GM19467 (cell line): ENCODE measurements at regions not wholly inside any gene's neighbourhood (a gene's known extent, or its start where the extent isn't known, plus 50 kb on each side); places are given as distances from the start of the nearest gene placed in this dataset.
A peak's percentile ranks its signal among the peaks of the same experiment; 100 is the strongest.
"Not testable (repeated sequence)": the region's sequence is repeated elsewhere in the genome, so short reads cannot be mapped to it uniquely, and the experiment has no call there.

Source experiments
- ATAC-seq: cut with Tn5 transposase; IDR thresholded peaks from one replicate; pipeline ENCODE4 v1.9.1; 2021; ENCODE audit warnings: mild to moderate bottlenecking, moderate library complexity; ENCODE audit not compliant: unreplicated experiment

DNA sequence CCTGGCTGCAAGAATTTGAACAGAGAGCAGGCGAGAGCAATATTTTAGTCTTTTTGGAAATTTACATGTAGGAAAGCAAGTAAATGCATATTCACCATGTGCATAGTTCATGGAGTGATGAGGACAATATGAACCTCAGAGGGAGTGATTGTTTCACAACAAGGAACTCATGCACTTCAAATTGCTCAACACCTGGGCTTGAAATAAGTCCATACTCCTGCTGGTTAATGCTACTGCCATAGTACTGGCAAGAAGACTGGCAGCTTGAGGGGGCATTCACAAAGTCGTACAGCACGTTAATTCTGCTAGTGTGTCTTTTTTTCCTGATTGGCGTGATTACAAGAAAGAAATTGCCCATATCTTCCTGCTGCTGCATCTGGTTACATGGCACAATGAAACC, 267.6 kb downstream of the PCDH17 start:
- no peak for ATAC-seq

DNA sequence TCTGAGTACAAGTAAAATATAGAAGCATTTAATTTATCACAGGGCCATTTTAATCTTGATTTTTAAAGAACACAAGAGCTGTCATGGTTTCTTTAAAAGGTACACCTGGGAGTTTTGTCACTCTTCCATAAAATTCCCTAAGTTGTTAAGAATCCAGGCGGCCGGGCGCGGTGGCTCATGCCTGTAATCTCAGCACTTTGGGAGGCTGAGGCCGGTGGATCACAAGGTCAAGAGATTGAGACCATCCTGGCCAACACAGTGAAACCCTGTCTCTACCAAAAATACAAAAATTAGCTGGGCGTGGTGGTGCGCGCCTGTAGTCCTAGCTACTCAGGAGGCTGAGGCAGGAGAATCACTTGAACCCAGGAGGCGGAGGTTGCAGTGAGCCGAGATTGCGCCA, 278.3 kb downstream of the PCDH17 start:
- ATAC-seq, result not testable (repeated sequence)

DNA sequence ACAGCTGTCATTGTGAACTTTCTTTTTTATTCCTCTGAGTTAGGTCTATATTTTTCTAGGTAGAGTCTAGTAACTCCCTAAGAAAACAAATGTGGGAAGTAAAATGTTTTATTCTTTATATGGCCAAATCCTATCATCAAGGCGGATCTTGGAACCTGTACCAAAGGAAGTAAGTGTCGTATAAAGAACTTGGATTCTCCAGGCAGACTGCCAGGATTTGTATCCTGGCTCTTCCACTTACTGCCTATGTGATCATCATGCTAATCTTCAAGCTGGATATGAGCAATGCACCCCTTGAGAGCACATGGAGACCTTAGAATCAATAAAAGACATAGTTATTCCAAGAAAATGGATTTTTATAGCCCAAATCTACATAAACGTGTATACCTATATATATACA, 286.5 kb downstream of the PCDH17 start:
- ATAC-seq, result no peak

DNA sequence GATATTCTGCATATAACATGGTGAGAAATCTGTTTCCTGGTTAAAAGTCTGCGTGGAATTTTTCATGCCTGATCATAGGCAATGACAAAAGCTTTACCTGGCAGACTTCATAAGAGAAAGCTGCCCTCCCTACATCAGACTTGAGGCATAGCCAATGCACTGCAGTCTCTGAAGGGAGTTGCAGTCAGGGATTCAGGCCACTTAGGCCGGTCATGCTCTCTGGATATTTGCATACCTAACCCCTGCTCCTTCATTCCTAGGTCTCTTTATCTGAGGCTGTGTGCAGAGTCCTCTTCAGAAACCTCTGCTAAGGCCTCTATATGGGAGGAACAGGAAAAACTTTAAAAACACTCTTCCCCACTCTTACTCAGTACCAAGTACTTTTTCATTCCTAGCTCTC, 287.4 kb downstream of the PCDH17 start:
- no peak for ATAC-seq

DNA sequence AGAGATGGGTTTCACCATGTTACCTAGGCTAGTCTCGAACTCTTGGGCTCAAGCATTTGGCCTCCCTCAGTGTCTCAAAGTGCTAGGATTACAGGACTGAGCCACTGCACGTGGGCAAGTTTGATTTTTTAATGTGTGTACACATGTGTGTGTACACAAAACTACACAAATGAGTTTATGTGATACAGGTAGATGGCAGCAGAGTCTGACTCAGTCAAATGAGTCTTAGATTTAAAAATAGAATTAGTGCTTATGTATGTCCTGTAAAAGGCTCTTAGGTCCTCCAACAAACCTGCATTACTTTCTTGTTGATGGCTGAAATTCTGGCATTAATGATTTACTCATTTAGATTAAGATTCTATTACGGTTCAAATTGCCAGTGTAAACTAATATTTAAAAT, 293.7 kb downstream of the PCDH17 start:
- ATAC-seq, result no peak

DNA sequence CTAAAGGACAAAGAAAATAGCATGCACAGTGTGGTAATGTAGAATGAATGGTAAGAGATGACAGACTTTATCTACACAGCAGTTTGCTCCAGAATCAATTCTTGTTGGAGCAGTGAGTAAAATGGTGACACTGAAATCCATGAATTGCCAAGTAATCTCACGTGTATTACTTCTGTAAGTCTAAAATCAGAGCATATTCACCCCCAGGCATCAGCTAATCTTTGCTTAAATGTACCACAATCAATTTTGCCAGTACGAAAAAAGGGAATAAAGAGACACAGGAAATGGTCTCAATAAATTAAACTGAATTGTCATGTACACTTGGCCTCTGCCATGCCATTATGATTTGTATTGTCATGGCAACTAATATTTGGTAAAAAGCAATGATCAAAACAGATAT, 294.2 kb downstream of the PCDH17 start:
- ATAC-seq, result no peak

DNA sequence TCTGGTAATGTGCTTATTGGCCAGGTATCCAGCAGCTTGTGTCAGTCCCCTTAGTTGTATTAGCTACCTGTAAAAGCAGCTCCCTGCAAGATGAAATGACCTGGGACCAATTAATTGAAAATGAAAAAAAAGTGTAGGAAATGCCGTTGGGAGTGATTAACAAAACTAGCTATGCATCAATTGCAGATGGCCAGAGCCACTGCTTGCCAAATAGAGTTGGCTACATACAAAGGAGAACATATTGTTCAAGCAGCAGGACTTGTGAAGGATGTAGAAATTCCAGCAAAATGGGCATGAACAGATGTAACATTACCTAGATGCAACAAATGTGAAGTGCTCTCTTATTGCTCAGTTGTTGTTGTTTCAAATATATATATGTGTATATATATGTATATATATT, 300.5 kb downstream of the PCDH17 start:
- no peak for ATAC-seq

DNA sequence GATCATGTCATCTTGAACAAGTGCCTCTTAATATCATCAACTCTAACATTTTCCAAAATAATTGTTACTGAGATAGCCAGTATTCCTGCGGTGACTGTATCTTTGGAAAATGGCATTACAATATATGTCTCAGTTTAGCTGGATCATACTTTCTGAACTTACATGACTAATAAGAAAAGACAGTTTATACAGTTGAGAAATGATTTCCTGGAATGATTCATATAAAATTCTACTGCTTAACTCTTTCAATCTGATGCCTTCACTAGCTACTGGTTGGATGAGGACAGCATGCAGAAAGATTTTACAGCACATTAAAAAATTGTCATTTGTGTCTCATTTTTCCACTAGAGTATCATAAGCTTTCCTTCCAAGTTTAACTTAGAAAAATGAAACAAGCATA, 302.1 kb downstream of the PCDH17 start:
- ATAC-seq, result no peak

DNA sequence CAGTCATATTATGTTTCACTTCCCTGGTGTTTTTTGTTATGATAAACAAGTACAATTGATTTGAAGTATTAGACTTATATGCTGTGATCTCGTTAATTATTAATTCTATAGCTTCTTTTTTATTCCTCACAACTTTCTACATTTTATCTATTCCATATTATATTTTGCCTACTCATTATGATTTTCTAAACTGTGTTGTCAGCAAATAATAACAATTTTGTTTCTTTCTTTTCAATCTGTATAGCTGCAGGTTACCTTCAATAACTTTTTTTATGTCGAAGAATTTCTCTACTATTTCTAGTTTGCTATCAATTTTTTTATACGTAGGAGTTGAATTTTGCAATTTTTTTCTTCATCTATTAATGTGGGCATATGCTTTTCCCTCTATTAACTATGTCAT, 304.4 kb downstream of the PCDH17 start:
- ATAC-seq, result no peak

DNA sequence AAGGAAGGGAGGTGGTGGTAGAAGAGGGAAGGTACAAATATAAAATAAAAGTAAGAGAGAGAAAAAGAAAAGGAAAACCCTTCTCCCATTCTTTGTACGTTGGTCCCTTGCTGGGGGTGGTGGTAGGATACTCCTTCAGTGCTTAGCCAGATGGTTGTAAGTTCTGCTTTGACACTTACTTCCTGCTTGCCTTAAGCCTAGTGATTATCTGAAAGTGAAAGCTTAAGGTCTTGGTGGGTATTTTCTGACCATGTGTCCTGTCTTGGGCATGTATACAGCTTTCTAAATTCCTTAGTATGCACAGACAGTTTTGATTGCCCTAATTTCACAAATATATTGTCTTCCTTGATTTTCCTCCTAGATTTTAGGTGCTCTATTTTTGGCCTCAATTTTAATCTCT, 314.8 kb downstream of the PCDH17 start:
- peak; percentile 94 for ATAC-seq

DNA sequence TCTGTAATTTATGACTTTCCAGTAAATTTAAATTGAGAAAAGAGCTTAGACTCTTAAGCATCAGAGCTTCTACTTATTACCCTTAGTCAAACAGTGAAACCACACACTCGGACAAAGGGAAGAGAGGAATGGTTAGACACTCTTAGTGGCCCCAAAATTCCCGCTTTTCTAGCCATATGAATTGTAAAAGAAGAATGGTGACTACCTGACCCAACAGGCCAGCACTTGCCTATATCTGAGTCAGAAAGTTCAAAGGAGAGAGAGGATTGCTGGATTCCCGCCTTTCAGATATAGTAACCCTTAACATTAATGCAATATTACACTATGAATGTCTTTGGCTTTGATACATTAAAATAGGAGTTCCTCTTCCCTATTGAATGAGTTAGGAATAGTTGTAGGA, 317.3 kb downstream of the PCDH17 start:
- no peak for ATAC-seq

DNA sequence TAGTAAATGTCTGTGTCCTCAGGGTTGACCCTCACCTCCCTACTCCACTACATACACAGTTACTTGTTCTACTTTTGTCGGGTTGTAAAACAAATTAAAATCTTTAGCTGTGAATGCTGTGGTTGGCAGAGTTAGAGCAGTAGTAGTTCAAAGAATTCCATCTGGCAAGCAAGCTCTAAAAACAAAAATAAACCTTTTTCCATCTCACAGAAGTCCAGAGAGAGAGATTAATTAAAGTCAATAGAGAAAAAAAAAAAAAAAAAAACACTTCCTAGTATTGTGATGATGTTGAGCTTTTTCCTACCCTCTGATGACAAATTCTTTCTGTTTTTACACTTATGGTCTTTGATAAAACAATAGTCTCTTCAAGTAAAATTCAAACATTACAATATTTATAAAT, 338.4 kb downstream of the PCDH17 start:
- ATAC-seq, result no peak

DNA sequence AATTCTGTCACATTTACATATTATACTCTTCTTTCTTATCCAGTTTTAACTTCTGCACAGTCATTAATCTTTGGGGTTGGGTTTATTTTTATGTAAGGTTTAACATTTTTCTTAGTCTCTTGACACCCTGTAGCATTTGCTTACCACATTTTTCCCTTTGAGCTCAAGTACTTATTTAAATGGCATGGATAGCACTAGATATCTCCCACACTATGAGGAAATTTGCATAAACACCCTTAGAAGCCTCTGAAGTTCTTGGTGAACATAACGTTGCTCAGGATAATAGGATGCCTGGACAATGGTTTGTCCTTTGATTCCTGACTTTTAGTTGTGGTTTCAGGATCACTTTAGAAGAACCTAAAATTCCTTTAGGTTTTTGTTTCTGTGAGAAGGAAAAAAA, 338.9 kb downstream of the PCDH17 start:
- no peak for ATAC-seq

DNA sequence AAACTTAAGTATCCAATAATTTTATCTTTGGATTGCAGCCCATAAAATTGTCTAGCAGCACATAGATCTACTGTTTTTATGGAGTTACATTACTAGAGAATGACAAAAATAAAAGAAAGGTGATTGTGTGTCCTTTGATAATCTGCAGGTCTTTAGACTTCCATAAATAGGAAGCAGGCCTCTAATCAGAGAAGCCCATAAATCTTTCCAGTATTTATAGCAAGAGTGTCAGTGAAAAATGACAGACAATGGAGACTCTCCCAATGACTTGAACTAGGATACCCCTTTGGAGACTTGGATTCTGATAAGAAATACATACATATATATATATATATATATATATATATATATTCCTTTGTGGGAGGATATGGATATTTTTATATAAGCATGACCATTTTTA, 351.2 kb downstream of the PCDH17 start:
- ATAC-seq, result no peak

DNA sequence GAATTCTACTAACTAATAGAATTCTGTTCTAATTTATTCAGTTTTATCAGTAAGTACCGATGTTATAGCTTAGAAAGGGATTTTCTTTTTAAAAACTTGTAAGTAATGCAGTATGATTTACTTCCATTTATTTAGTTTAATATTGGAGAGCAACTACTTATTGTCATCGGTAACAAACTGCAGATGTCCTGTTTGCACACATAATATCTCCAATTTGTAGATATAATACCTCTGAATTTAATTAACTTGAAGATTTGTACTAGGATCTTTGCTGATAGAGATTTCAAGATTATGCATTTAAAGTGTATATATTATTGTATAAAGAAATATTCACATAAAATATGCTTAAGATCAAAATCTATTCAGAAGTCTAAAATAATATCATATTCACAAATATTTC, 356.7 kb downstream of the PCDH17 start:
- ATAC-seq, result no peak

DNA sequence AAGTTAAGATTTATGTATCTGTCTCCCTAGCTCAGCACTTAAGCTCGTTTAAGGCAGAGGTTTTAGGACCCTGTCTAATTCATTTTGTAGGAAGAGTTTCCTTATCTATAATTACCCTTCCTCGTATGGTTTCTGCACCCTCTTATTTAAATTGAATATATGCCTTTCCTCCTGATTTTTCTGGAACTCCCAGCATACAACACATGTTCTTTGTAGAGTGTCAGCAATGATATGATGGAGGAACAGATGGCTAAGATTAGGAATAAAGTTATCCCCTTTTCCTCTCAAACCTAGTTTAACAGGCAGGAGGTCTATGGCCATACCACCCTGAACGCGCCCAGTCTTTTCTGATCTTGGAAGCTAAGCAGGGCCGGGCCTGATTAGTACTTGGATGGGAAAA, 359.5 kb downstream of the PCDH17 start:
- no peak for ATAC-seq

DNA sequence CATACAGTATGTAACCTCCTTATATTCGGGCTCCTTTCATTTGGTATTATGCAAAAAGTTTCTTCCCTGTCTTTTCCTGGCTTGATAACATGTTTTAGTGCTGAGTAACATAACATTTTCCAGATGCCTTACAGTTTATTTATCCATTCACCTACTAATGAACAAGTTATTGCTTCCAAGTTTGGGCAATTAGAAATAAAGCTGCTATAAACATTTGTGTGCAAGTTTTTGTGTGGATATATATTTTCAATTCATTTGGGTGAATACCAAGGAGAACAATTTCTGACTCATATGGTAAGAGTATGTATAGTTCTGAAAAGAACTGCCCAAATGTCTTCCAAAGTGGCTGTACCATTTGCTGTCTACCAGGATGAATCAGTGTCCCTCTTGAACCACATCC, 360.9 kb downstream of the PCDH17 start:
- ATAC-seq, result no peak

DNA sequence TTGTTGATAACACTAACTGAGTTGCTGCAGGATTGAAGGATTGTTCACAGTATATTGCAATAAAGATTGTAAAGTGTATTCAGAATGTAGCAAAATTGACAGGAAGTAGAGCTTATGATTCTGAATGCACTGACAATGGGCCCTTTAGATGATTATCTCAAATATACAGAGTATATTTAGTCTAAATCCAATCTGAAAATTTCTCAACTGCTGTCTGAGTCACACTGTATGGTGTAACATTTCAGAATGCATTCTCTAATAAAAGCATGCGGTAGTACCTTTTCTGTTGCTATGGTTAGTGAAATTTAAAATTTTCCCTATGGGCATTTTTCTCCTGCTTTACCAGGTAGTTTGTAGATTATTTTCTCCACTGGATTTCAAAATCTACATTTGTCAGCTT, 365.2 kb downstream of the PCDH17 start:
- no peak for ATAC-seq

DNA sequence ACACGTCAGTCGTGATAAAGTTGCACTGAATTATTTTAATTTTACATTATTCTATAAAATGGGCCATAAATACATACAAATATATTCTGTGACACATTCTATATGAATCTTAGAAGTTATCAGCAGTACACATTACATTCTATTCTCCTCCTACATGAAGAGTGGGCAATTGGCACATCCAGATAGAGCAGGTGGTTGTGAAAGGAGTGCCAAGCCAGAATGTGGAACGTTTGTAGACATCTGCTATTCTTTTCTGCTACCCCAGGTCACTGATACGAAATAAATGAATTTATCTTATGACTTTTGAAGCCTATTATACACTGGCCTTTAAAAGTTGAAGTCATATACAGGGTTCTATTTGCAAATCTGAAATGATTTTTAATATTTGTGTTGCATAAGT, 373.2 kb downstream of the PCDH17 start:
- ATAC-seq, result no peak

DNA sequence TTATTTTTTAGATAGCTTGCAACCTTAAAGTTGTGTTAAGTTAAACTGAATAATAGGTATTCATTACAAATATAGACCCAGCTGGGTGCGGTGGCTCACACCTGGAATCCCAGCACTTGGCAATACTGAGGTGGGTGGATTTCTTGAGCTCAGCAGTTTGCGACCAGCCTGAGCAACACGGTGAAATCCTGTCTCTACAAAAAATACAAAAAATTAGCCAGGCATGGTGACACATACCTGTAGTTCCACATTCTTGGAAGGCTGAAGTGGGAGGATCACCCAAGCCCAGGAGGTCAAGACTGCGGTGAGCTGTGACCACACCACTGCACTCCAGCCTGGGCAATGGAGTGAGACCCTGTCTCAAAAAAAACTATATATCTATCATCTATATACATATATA, 386.5 kb downstream of the PCDH17 start:
- ATAC-seq, result no peak

DNA sequence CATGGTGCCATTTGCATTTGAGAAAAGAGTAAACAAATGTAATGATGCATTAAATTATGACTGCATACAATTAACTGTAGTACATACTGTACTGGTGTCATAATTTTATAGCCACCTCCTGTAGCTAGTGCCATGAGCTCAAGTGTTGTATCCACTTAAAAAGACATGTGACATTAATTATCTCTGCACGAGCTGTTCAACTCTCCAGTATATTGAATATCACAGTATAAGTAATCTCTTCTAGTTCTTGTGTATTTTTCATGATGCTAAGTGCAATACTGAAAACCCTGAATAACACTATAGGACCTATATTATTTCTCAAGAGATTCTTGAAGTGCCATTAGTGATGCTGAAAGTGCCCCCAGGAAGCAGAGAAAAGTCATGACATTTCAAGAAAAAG, 387.3 kb downstream of the PCDH17 start:
- no peak for ATAC-seq

DNA sequence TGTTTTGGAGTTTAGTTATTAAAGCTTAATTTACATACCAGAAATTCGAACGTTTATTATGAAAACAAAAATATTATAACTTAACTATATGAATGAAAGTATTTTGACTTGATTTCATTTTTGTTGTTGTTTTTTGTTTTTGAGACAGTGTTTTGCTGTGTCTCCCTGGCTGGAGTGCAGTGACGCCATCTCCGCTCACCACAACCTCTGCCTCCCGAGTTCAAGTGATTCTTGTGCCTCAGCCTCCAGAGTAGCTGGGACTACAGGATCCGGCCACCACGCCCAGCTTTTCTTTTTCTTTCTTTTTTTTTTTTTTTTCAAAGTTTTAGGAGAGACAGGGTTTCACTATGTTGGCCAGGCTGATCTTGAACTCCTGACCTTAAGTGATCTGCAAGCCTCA, 392.6 kb downstream of the PCDH17 start:
- ATAC-seq, result no peak

DNA sequence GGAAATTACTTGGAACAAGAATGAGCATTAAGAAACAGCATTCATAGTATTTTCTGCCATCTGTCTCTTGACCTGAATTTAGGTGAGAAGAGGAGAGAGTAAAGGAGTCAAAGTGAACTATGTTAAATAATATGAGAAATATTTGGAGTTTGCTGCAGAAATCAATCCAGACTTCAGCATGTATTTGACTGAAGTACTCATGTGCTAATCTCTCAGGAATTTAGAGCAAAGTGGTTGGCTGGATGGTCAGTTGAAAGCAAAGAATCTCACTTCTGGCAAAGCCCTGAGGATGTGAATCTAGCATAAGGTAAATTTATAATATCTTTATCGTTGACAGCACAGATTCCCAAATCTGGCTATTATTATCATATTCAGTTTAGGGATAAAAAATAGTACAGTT, 394.3 kb downstream of the PCDH17 start:
- ATAC-seq, result no peak
